NCI-H524 (cell line): ENCODE measurements at regions not wholly inside any gene's neighbourhood (a gene's known extent, or its start where the extent isn't known, plus 50 kb on each side); places are given as distances from the start of the nearest gene placed in this dataset.

Source experiments
- DNase-seq, 2 experiments: peaks; one replicate each; lab custom pipeline; 2025; lab: John Stamatoyannopoulos, UW

DNA sequence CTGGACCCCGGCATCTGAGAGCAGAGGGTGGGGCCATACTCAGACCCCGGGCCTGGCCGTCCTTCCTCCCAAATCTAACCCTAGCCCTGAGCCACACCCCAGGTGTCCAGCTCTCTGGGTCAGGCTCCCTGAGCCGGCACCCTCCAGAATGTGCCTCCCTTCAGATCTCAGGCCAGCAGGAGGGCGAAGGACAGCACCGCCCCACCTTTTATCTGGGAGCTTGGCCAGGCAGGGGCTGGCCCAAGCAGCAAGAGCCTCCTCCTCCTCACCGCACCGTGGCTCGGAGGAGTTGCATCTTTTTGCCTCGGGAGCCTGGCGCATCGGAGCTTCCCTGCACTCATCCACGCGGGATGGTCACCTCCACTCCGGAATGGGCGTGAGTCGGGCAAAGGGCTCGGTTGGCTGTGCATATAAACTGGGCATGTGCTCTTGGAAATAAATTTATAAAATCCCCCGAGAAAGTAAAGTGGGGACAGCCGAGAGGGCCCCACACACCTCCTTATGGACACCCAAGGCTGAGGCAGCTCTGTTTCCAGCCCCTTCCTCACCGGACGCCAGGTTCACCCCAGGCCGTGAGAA is 69.1 kb upstream of the CTDP1 start:
- no peak for DNase-seq

DNA sequence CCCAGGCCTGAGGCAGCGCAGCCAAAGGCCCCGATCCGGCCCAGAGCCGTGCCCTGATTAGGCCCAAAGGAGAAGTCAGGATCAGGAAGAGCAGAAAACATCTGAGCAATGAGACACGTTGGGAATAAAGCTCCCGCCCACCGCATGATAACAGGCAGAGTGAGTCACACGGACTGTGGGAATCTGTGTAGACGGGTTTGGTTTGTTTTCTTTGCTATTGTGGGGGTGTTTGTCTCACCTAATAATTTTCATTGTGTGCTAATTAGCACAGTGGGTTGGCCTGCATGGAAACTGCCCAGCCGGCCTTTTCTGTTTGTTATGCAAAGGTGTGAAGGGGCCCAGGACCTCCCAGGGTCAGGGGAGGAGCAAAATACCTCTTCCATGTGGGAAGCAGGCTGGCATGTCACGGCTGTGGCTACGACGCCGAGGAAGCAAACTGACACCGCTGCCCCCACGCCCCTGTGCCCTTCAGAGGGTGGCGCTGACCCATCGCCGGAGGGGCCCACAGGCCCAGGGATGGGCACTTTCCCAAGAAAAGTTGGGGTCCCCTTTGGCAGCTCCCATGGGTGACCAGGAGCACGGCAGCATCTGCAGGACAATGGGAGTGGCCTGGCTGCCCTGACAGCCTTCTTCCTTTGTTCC is 68.4 kb upstream of the CTDP1 start:
- no peak for DNase-seq

GRCh38 chr18:79612291-79613108 is 67.1 kb upstream of the CTDP1 start:
- DNase-seq: no peak

- DNase-seq: peak in 1 of 2 experiments; percentile 10
Measured at GRCh38 chr18:79613186-79613931, 66.2 kb upstream of the CTDP1 start.

GRCh38 chr18:79614211-79614955 is 65.2 kb upstream of the CTDP1 start:
- DNase-seq: no peak

DNA sequence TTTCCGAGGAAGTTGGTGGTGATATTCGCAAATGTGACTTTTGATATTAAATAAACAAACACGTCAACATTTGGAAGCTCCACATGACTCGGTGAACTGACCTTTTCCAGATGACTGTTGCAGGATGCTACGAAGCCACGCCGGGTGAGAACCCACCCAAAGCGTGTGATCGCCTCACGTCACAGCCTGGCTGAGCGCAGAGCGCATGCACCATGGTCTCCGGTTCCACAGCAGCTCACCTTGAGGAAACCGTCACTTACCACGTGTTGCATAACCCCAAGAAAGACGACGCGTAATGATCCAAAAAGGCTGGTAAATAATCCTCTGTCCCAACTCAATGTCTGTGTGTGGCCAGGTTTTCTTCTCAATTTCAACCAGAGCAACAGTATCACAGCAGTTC is 64.5 kb upstream of the CTDP1 start:
- no peak for DNase-seq

- DNase-seq: no peak
Measured at GRCh38 chr18:79615586-79615985, 64.0 kb upstream of the CTDP1 start.

GRCh38 chr18:79616651-79617510 is 62.7 kb upstream of the CTDP1 start:
- DNase-seq: no peak

GRCh38 chr18:79617511-79618500 is 61.8 kb upstream of the CTDP1 start:
- no peak for DNase-seq

- no peak for DNase-seq
Measured at GRCh38 chr18:79620576-79621165, 58.9 kb upstream of the CTDP1 start.

- no peak for DNase-seq
Measured at GRCh38 chr18:79621501-79621900, 58.1 kb upstream of the CTDP1 start.

- no peak for DNase-seq
Measured at GRCh38 chr18:79622004-79622403, 57.6 kb upstream of the CTDP1 start.

DNA sequence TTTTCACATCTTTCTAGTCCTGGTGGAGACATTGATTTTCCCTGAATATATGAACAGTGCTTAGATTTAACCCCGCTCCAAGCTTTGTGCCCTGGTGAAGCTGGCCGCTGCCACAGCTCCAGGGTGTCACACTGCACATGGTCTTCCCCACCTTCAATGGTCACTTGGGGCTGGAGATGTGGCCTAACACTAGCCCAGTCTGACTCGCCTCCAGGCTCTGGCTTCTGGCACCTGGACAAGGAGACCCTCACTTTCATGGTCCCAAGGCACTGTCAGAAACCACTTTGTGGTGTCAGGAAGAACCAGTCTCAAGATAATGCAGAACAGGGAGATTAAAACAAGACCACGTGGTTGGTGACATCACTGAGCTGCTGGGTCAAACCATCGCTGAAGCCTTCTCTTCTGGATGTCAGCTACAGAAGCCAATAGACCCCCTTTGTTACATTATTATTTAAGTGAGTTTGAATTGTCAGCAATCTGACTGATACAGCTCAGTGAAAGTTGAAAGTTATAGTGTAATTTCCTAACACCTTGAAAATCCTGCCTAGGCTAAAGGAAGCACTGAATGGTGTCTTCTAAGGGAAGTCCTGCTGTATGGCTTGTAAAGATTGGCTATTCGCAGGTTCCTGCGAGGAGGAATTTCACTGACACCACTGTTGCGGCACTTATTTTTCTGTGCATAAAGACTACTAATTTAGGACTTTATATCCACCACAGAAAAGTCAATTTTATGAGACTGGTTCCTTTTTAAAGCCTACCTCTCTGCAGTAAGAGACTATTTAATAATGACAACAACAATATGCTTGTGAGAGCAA is 55.0 kb upstream of the CTDP1 start:
- DNase-seq: no peak

- DNase-seq: no peak
Measured at GRCh38 chr18:79625195-79625923, 54.2 kb upstream of the CTDP1 start.

- no peak for DNase-seq
Measured at GRCh38 chr18:79625924-79626561, 53.6 kb upstream of the CTDP1 start.

DNA sequence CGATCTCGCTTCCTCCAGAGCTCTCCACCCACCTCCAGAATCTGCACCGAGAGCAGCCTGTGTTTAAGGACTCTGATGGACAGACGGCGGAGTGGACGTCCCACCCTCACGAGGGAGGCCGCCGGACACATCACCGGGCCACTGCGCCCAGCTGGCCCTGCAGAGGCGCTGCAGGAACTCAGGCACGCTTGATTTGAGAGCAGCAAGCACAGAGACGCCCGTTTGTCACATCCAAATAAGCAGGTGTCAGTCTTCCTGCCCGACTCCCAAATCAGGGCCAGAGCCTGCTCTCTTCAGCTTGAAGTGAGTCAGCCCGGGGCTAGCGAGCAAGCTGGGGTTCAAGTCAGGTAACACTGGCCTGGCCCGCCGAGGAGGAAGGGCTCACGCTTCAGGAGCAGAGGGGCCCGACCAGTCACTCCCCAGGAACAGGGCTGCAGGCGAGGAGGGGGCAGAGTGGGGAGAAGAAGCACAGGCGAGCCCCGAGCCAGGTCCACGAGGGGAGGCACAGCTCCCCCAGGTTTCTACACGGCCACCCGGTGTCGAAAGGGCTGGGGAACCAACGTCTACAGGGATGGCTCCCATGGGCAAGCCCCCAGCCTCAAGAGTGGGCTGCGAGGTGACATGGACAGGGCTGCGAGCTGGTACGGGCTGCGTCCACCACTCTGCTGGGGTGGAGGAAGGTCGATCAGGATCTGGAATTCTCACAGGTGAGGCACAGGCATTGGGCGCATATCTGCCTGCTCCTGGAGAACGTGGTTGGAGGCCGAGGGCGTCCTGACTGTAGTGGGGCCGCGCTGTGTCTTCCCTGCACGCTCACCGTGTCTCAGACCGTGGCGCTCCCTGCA is 52.5 kb upstream of the CTDP1 start:
- DNase-seq: no peak
